CD4-positive, alpha-beta memory T cell (primary cell): ENCODE measurements at regions not wholly inside any gene's neighbourhood (a gene's known extent, or its start where the extent isn't known, plus 50 kb on each side); places are given as distances from the start of the nearest gene placed in this dataset.

Experiments
- CTCF ChIA-PET: fragments of 350-600 bp; sonication (Branson Sonifier 250); formaldehyde crosslinking; loops from one replicate; lab custom pipeline; 2021; ENCODE audit warnings: inconsistent platforms; ENCODE audit not compliant: partially characterized antibody; lab: Charles Lee
- POLR2A ChIA-PET: fragments of 350-600 bp; sonication (Branson Sonifier 250); formaldehyde crosslinking; loops from one replicate; lab custom pipeline; 2021; ENCODE audit not compliant: partially characterized antibody; lab: Charles Lee
- DNase-seq, 5 donors: peaks; one replicate each; pipeline versions ENCODE4 v3.0.0 to v3.0.0-alpha.2; 2020 to 2022; ENCODE audit warnings: mixed read lengths in 1 of 5
- H3K27ac ChIP-seq: one replicate; pipeline ENCODE4 v1.7.0; 2013; ENCODE audit warnings: low read depth, low read length
- H3K27me3 ChIP-seq: 2 replicates; pipeline ENCODE4 v1.7.0; 2013; ENCODE audit warnings: mild to moderate bottlenecking, low read length, moderate library complexity; ENCODE audit not compliant: insufficient read depth
- H3K36me3 ChIP-seq: 2 replicates; pipeline ENCODE4 v1.7.0; 2013; ENCODE audit warnings: mild to moderate bottlenecking, low read length, moderate library complexity; ENCODE audit not compliant: insufficient read depth
- H3K4me1 ChIP-seq: 2 replicates; pipeline ENCODE4 v1.7.0; 2013; ENCODE audit warnings: mild to moderate bottlenecking, low read length, moderate library complexity; ENCODE audit not compliant: insufficient read depth
- H3K4me3 ChIP-seq, 2 donors: one replicate each; pipeline ENCODE4 v1.7.0; 2013; ENCODE audit warnings: low read length in 2 of 2, mild to moderate bottlenecking in 1 of 2
- H3K9me3 ChIP-seq, 2 donors: one replicate each; pipeline ENCODE4 v1.7.0; 2013; ENCODE audit warnings: low read length in 2 of 2, control low read depth in 1 of 2; ENCODE audit not compliant: control insufficient read depth in 1 of 2
- H3K27ac Mint-ChIP-seq, 7 donors: one replicate each; pipeline ENCODE4 v1.8.0; 2020 to 2021; ENCODE audit warnings: mixed read lengths in 7 of 7, mild to moderate bottlenecking in 6 of 7, inconsistent platforms in 3 of 7, moderate library complexity in 3 of 7
- H3K27me3 Mint-ChIP-seq, 2 donors: one replicate each; pipeline ENCODE4 v1.8.0; 2020 to 2021; ENCODE audit warnings: mixed read lengths in 2 of 2
- H3K36me3 Mint-ChIP-seq, 2 donors: one replicate each; pipeline ENCODE4 v1.8.0; 2020 to 2021; ENCODE audit warnings: mixed read lengths in 2 of 2, inconsistent platforms in 1 of 2, mild to moderate bottlenecking in 1 of 2
- H3K4me1 Mint-ChIP-seq, 4 donors: one replicate each; pipeline ENCODE4 v1.8.0; 2020 to 2021; ENCODE audit warnings: mixed read lengths in 4 of 4, mild to moderate bottlenecking in 1 of 4
- H3K4me3 Mint-ChIP-seq, 8 donors: one replicate each; pipeline ENCODE4 v1.8.0; 2020 to 2021; ENCODE audit warnings: mixed read lengths in 8 of 8, mild to moderate bottlenecking in 7 of 8, moderate library complexity in 6 of 8, inconsistent platforms in 3 of 8
- H3K9me3 Mint-ChIP-seq, 8 donors: one replicate each; pipeline ENCODE4 v1.8.0; 2020 to 2021; ENCODE audit warnings: mixed read lengths in 8 of 8, mild to moderate bottlenecking in 5 of 8, inconsistent platforms in 3 of 8, moderate library complexity in 1 of 8
- intact Hi-C: fragments of 100-400 bp; cut with micrococcal nuclease; formaldehyde crosslinking; loops from one replicate; pipeline ENCODE4 v1.15.1; 2023

GRCh38 chr1:113278371-113278770 lies 111.9 kb upstream of the MAGI3 start:
- H3K36me3 ChIP-seq: no peaks in the 10 kb centered on the region
- no peaks in the 10 kb centered on the region for H3K9me3 ChIP-seq
- DNase-seq: no peak
- no peaks in the 10 kb centered on the region for H3K4me1 Mint-ChIP-seq
- CTCF ChIA-PET: no interaction called here
- no peak overlapping the region for H3K27ac ChIP-seq
- no peak overlapping the region for H3K4me3 ChIP-seq
- H3K9me3 Mint-ChIP-seq: no peaks in the 10 kb centered on the region
- peaks cover 11 to 14% of the 10 kb centered on the region in 2 donors for H3K27me3 Mint-ChIP-seq
- H3K36me3 Mint-ChIP-seq: no peaks in the 10 kb centered on the region
- no peak overlapping the region for H3K27ac Mint-ChIP-seq
- POLR2A ChIA-PET: no interaction called here
- no peaks in the 10 kb centered on the region for H3K4me1 ChIP-seq
- no peak overlapping the region for H3K4me3 Mint-ChIP-seq
- intact Hi-C loops: no loop called here
- no peaks in the 10 kb centered on the region for H3K27me3 ChIP-seq

- intact Hi-C loops: no loop called here
- Mint-ChIP-seq H3K27ac (no peak overlapping the region), H3K27me3 (peaks cover 11 to 14% of the 10 kb centered on the region in 2 donors), H3K9me3 (peaks cover 0 to under 1% (median 0%) of the 10 kb centered on the region in 8 donors), H3K4me1 (no peaks in the 10 kb centered on the region), H3K4me3 (no peak overlapping the region), H3K36me3 (no peaks in the 10 kb centered on the region)
- ChIA-PET POLR2A (no interaction called here), CTCF (no interaction called here)
- Histone ChIP-seq H3K4me3 (no peak overlapping the region), H3K27ac (no peak overlapping the region), H3K4me1 (no peaks in the 10 kb centered on the region), H3K9me3 (no peaks in the 10 kb centered on the region), H3K36me3 (no peaks in the 10 kb centered on the region), H3K27me3 (no peaks in the 10 kb centered on the region)
- no peak for DNase-seq
Measured at GRCh38 chr1:113278777-113279176, 111.5 kb upstream of the MAGI3 start.

- no peaks in the 10 kb centered on the region for H3K4me1 ChIP-seq
- intact Hi-C loops: no loop called here
- no peak overlapping the region for H3K4me3 Mint-ChIP-seq
- H3K36me3 ChIP-seq: no peaks in the 10 kb centered on the region
- no peaks in the 10 kb centered on the region for H3K36me3 Mint-ChIP-seq
- no peaks in the 10 kb centered on the region for H3K27me3 ChIP-seq
- CTCF ChIA-PET: no interaction called here
- no peaks in the 10 kb centered on the region for H3K4me1 Mint-ChIP-seq
- H3K4me3 ChIP-seq: no peak overlapping the region
- POLR2A ChIA-PET: no interaction called here
- no peaks in the 10 kb centered on the region for H3K9me3 ChIP-seq
- peaks cover 11 to 14% of the 10 kb centered on the region in 2 donors for H3K27me3 Mint-ChIP-seq
- H3K27ac Mint-ChIP-seq: no peak overlapping the region
- no peak for DNase-seq
- H3K27ac ChIP-seq: no peak overlapping the region
- H3K9me3 Mint-ChIP-seq: peaks cover 0 to 1% (median 0%) of the 10 kb centered on the region in 8 donors
Measured at GRCh38 chr1:113279776-113280391, 110.4 kb upstream of the MAGI3 start.

DNA sequence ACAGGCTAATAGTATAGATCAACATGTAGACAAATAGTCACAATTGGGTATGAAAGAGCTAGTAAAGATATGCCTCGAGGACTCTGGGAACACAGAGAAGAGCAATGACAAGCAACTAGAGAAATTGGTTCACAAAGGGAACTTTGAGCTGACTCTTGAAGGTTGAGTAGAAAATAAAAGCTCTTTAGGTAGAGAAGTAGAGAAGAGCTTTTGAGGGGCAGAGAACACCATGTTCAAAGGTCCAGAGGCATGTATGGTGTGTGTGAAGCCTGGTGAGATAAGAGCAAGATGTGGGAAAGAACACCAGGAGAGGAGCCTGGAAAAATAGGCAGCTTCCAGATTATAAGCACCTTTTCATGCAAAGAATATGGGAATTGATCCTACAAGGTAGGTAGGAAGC lies 109.7 kb upstream of the MAGI3 start:
- Mint-ChIP-seq H3K27ac (no peak overlapping the region), H3K9me3 (peaks cover 0 to 1% (median 0%) of the 10 kb centered on the region in 8 donors), H3K27me3 (peaks cover 8 to 11% of the 10 kb centered on the region in 2 donors), H3K4me3 (no peak overlapping the region), H3K36me3 (no peaks in the 10 kb centered on the region), H3K4me1 (no peaks in the 10 kb centered on the region)
- POLR2A ChIA-PET: no interaction called here
- Histone ChIP-seq H3K4me1 (no peaks in the 10 kb centered on the region), H3K9me3 (no peaks in the 10 kb centered on the region), H3K4me3 (no peak overlapping the region), H3K36me3 (no peaks in the 10 kb centered on the region), H3K27ac (no peak overlapping the region), H3K27me3 (no peaks in the 10 kb centered on the region)
- intact Hi-C loops: no loop called here
- DNase-seq: no peak
- CTCF ChIA-PET: no interaction called here

- no peaks in the 10 kb centered on the region for H3K36me3 ChIP-seq
- Mint-ChIP-seq H3K4me1 (no peaks in the 10 kb centered on the region), H3K36me3 (no peaks in the 10 kb centered on the region), H3K9me3 (peaks cover 0 to 1% (median 0%) of the 10 kb centered on the region in 8 donors), H3K27ac (no peak overlapping the region), H3K27me3 (peaks cover 6 to 9% of the 10 kb centered on the region in 2 donors), H3K4me3 (no peak overlapping the region)
- intact Hi-C loops: no loop called here
- no peak overlapping the region for H3K4me3 ChIP-seq
- no peaks in the 10 kb centered on the region for H3K9me3 ChIP-seq
- CTCF ChIA-PET: no interaction called here
- no peak overlapping the region for H3K27ac ChIP-seq
- H3K27me3 ChIP-seq: no peaks in the 10 kb centered on the region
- no peak for DNase-seq
- POLR2A ChIA-PET: no interaction called here
- no peaks in the 10 kb centered on the region for H3K4me1 ChIP-seq
Measured at GRCh38 chr1:113281550-113281949, 108.8 kb upstream of the MAGI3 start.

GRCh38 chr1:113282008-113282892 lies 108.1 kb upstream of the MAGI3 start:
- peaks cover 8 to 9% of the 10 kb centered on the region in 2 donors for H3K27me3 Mint-ChIP-seq
- no peak overlapping the region for H3K4me3 Mint-ChIP-seq
- H3K4me1 Mint-ChIP-seq: no peaks in the 10 kb centered on the region
- DNase-seq: no peak
- Histone ChIP-seq H3K36me3 (no peaks in the 10 kb centered on the region), H3K27me3 (no peaks in the 10 kb centered on the region), H3K4me1 (no peaks in the 10 kb centered on the region), H3K4me3 (no peak overlapping the region), H3K27ac (no peak overlapping the region), H3K9me3 (no peaks in the 10 kb centered on the region)
- peaks cover 0 to 1% (median 0%) of the 10 kb centered on the region in 8 donors for H3K9me3 Mint-ChIP-seq
- ChIA-PET POLR2A (no interaction called here), CTCF (no interaction called here)
- no peaks in the 10 kb centered on the region for H3K36me3 Mint-ChIP-seq
- intact Hi-C loops: no loop called here
- no peak overlapping the region for H3K27ac Mint-ChIP-seq

- intact Hi-C loops: no loop called here
- Mint-ChIP-seq H3K4me3 (no peak overlapping the region), H3K27ac (no peak overlapping the region), H3K36me3 (no peaks in the 10 kb centered on the region), H3K27me3 (peaks cover 7 to 10% of the 10 kb centered on the region in 2 donors), H3K9me3 (peaks cover 0 to 1% (median 0%) of the 10 kb centered on the region in 8 donors), H3K4me1 (no peaks in the 10 kb centered on the region)
- no peak for DNase-seq
- no peak overlapping the region for H3K4me3 ChIP-seq
- H3K36me3 ChIP-seq: no peaks in the 10 kb centered on the region
- ChIA-PET POLR2A (no interaction called here), CTCF (interaction anchor here (0.6 kb wide), 1 partner anchor 397 kb away, joined by 3 read pairs; no protein-coding TSS in a partner anchor)
- no peaks in the 10 kb centered on the region for H3K27me3 ChIP-seq
- H3K4me1 ChIP-seq: no peaks in the 10 kb centered on the region
- H3K9me3 ChIP-seq: no peaks in the 10 kb centered on the region
- H3K27ac ChIP-seq: no peak overlapping the region
Measured at GRCh38 chr1:113282893-113283285, 107.4 kb upstream of the MAGI3 start.
